ENCODE measurements at regions not wholly inside any gene's neighbourhood (a gene's known extent, or its start where the extent isn't known, plus 50 kb on each side); places are given as distances from the start of the nearest gene placed in this dataset.

GRCh38 chr18:77711096-77711495 lies 461.4 kb downstream of the GALR1 start:
- no peaks in the 10 kb centered on the region for H3K36me3 ChIP-seq (ENCODE audit: insufficient read depth, low read length)
- H3K27ac ChIP-seq (ENCODE audit: low read length) = no peak overlapping the region
- H4K20me1 ChIP-seq (ENCODE audit: insufficient read depth, low read length) = no peaks in the 10 kb centered on the region
- TF ChIP-seq CTCF (IDR thresholded peaks at IDR 0.05; ENCODE audit: borderline replicate concordance, extremely low read depth, low read length, poor library complexity, severe bottlenecking) (peak; percentile 50), EZH2 (IDR thresholded peaks at IDR 0.05; ENCODE audit: borderline replicate concordance, low read depth, low read length, severe bottlenecking) (no peak)
- H3K4me1 ChIP-seq (ENCODE audit: insufficient read depth, low read length) = no peaks in the 10 kb centered on the region
- H3K27me3 ChIP-seq (ENCODE audit: insufficient read depth, low read length, poor library complexity) = peaks cover 13% of the 10 kb centered on the region
- H3K9me3 ChIP-seq (ENCODE audit: insufficient read depth, low read length, severe bottlenecking) = no peaks in the 10 kb centered on the region
- no peak overlapping the region for H2AFZ ChIP-seq (ENCODE audit: low read depth, low read length)
- no peak overlapping the region for H3K4me2 ChIP-seq (ENCODE audit: insufficient read depth, low read length)
- ATAC-seq (ENCODE audit: insufficient read depth, low read depth) (no peak), DNase-seq (no peak)
- H3K79me2 ChIP-seq (ENCODE audit: insufficient read depth, low read length) = no peaks in the 10 kb centered on the region
- H3K9ac ChIP-seq (ENCODE audit: low read depth, low read length) = no peak overlapping the region
- H3K4me3 ChIP-seq (ENCODE audit: low read depth in 1 of 2, low read length in 2 of 2) = no peak overlapping the region

DNA sequence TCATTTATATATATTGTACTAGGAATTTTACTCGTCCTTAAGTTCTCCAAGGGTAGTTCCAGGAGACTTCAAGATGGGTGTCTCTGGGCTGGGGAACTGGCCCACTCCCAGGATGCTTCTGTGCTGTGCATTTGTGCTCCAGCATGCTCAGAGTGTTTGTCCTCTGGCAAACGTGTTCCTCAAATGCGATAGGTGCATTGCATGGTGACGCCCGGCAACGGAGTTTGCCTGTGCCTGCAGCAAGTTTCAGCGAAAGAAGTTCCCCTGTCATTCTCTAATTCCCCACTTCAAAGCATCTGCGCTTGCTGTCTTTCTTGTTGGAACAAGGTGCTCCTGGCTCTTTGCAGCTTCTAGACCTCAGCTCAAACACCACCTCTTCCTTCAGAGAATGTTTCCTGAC lies 465.1 kb downstream of the GALR1 start:
- Histone ChIP-seq H3K27me3 (ENCODE audit: insufficient read depth, low read length, poor library complexity) (peaks cover 14% of the 10 kb centered on the region), H3K36me3 (ENCODE audit: insufficient read depth, low read length) (no peaks in the 10 kb centered on the region), H3K4me2 (ENCODE audit: insufficient read depth, low read length) (no peak overlapping the region), H2AFZ (ENCODE audit: low read depth, low read length) (no peak overlapping the region), H3K9ac (ENCODE audit: low read depth, low read length) (no peak overlapping the region), H3K4me3 (ENCODE audit: low read depth in 1 of 2, low read length in 2 of 2) (no peak overlapping the region), H4K20me1 (ENCODE audit: insufficient read depth, low read length) (no peaks in the 10 kb centered on the region), H3K4me1 (ENCODE audit: insufficient read depth, low read length) (no peaks in the 10 kb centered on the region), H3K79me2 (ENCODE audit: insufficient read depth, low read length) (no peaks in the 10 kb centered on the region), H3K9me3 (ENCODE audit: insufficient read depth, low read length, severe bottlenecking) (no peaks in the 10 kb centered on the region), H3K27ac (ENCODE audit: low read length) (no peak overlapping the region)
- ATAC-seq (ENCODE audit: insufficient read depth, low read depth) (no peak), DNase-seq (no peak)
- TF ChIP-seq EZH2 (IDR thresholded peaks at IDR 0.05; ENCODE audit: borderline replicate concordance, low read depth, low read length, severe bottlenecking) (no peak), CTCF (IDR thresholded peaks at IDR 0.05; ENCODE audit: borderline replicate concordance, extremely low read depth, low read length, poor library complexity, severe bottlenecking) (no peak)

DNA sequence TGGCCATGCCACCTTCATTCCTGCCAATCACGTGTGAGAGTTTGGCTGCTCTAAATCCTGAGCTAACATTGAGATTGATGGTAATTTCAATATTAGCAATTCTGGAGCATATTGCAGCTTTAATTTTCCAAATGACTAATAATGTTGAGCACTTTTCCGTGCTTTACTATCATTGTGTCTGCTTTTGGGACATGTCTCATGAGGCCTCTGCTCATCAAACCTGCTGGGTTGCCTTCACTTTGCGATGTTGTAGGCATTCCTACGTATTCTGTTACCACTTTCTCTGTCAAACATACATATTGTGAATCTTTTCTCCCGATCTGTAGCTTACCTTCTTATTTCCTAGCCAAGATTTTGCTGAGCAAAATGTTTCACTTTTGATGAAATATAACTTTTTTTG lies 466.6 kb downstream of the GALR1 start:
- ATAC-seq (ENCODE audit: insufficient read depth, low read depth) = no peak
- H3K36me3 ChIP-seq (ENCODE audit: insufficient read depth, low read length) = no peaks in the 10 kb centered on the region
- no peak for TF ChIP-seq CTCF (IDR thresholded peaks at IDR 0.05; ENCODE audit: borderline replicate concordance, extremely low read depth, low read length, poor library complexity, severe bottlenecking)
- TF ChIP-seq EZH2 (IDR thresholded peaks at IDR 0.05; ENCODE audit: borderline replicate concordance, low read depth, low read length, severe bottlenecking) = no peak
- peaks cover 15% of the 10 kb centered on the region for H3K27me3 ChIP-seq (ENCODE audit: insufficient read depth, low read length, poor library complexity)
- H3K9ac ChIP-seq (ENCODE audit: low read depth, low read length) = no peak overlapping the region
- no peak overlapping the region for H2AFZ ChIP-seq (ENCODE audit: low read depth, low read length)
- H3K27ac ChIP-seq (ENCODE audit: low read length) = no peak overlapping the region
- H3K9me3 ChIP-seq (ENCODE audit: insufficient read depth, low read length, severe bottlenecking) = no peaks in the 10 kb centered on the region
- H3K79me2 ChIP-seq (ENCODE audit: insufficient read depth, low read length) = no peaks in the 10 kb centered on the region
- DNase-seq = no peak
- no peaks in the 10 kb centered on the region for H3K4me1 ChIP-seq (ENCODE audit: insufficient read depth, low read length)
- H3K4me3 ChIP-seq (ENCODE audit: low read depth in 1 of 2, low read length in 2 of 2) = no peak overlapping the region
- no peaks in the 10 kb centered on the region for H4K20me1 ChIP-seq (ENCODE audit: insufficient read depth, low read length)
- no peak overlapping the region for H3K4me2 ChIP-seq (ENCODE audit: insufficient read depth, low read length)

All from DND-41 (cell line).